ENCODE measurements at regions not wholly inside any gene's neighbourhood (a gene's known extent, or its start where the extent isn't known, plus 50 kb on each side); places are given as distances from the start of the nearest gene placed in this dataset.
A peak's percentile ranks its signal among the peaks of the same experiment; 100 is the strongest.

GRCh38 chr1:143661418-143662101 is 310.2 kb downstream of the FAM72C start (continued):
- TF ChIP-seq REST (IDR thresholded peaks at IDR 0.05; ENCODE audit: unreplicated experiment) = no peak

GRCh38 chr1:143660354-143660941 is 311.3 kb downstream of the FAM72C start:
- H3K4me1 Mint-ChIP-seq = peaks cover 6% of the 10 kb centered on the region; the same call in 2 of the 3 replicates
- no peak overlapping the region for H3K27ac ChIP-seq (ENCODE audit: low read depth)
- H3F3A ChIP-seq (replicated peaks; ENCODE audit: low read depth) = no peaks in the 10 kb centered on the region
- ATAC-seq (no peak), DNase-seq (ENCODE audit: low spot score) (no peak)
- H4K20me1 ChIP-seq (replicated peaks; ENCODE audit: insufficient read depth) = no peaks in the 10 kb centered on the region
- H3K27ac Mint-ChIP-seq = no peak overlapping the region
- no peaks in the 10 kb centered on the region for H3K36me3 ChIP-seq (ENCODE audit: insufficient read depth)
- TF ChIP-seq EZH2 (IDR thresholded peaks at IDR 0.05; ENCODE audit: low read depth, unreplicated experiment) (no peak), ZNF114 (CRISPR knock-in tag; IDR thresholded peaks at IDR 0.05) (no peak), CTCF (conservative IDR thresholded peaks at IDR 0.05; ENCODE audit: low read depth in 2 of 2) (no peak), CREB1 (CRISPR knock-in tag; IDR thresholded peaks at IDR 0.05; ENCODE audit: low read depth) (no peak), ZNF331 (CRISPR knock-in tag; IDR thresholded peaks at IDR 0.05; ENCODE audit: low read depth) (no peak), JUNB (IDR thresholded peaks at IDR 0.05; ENCODE audit: unreplicated experiment) (no peak)
- H3K9me2 ChIP-seq (ENCODE audit: insufficient read depth) = no peaks in the 10 kb centered on the region
- H3K27me3 ChIP-seq (ENCODE audit: insufficient read depth) = peaks cover 20% of the 10 kb centered on the region
- H3K4me3 ChIP-seq = no peak overlapping the region
- H3K4me2 ChIP-seq = no peak overlapping the region
- H3K4me3 Mint-ChIP-seq = peak overlapping the region; percentile 81; the same call in 1 of the 3 replicates
- no peak overlapping the region for H2AFZ ChIP-seq
- H3K4me1 ChIP-seq (ENCODE audit: insufficient read depth) = no peaks in the 10 kb centered on the region
- H3K79me2 ChIP-seq (replicated peaks; ENCODE audit: insufficient read depth) = no peaks in the 10 kb centered on the region
- H3K36me3 Mint-ChIP-seq (ENCODE audit: low read depth) = no peaks in the 10 kb centered on the region
- H3K9me3 Mint-ChIP-seq = no peaks in the 10 kb centered on the region; the same call in 1 of the 3 replicates
- H3K27me3 Mint-ChIP-seq (ENCODE audit: insufficient read depth, low read depth, poor library complexity) = peaks cover 92% of the 10 kb centered on the region

Data from GM23338 (cell line).